GM21619 (cell line): ENCODE measurements at regions not wholly inside any gene's neighbourhood (a gene's known extent, or its start where the extent isn't known, plus 50 kb on each side); places are given as distances from the start of the nearest gene placed in this dataset.
"Not testable (repeated sequence)": the region's sequence is repeated elsewhere in the genome, so short reads cannot be mapped to it uniquely, and the experiment has no call there.

Experiments used
- ATAC-seq: cut with Tn5 transposase; IDR thresholded peaks from one replicate; pipeline ENCODE4 v1.9.1; 2021; ENCODE audit not compliant: unreplicated experiment

DNA sequence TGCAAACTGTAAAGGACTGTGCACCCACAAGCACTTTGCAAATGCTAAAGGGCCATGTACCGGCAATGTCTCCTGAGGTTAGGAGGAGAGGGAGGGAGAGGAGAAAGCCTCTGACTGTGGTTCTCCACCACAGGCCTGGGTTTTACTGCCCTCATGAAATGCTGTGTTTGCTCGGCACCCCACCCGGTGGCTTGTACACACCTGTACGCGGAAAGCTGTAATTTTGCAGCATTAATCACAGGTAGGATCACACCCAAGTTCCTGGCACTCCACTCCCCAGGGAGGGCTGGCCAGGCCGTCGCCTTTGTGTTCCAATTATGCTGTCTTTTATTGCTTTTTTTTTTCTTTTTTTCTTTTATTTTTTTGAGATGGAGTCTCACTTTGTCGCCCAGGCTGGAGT lies 78.5 kb upstream of the MYL10 start:
- ATAC-seq = no peak

GRCh38 chr7:101708223-101708622 lies 79.1 kb upstream of the MYL10 start:
- ATAC-seq = no peak

GRCh38 chr7:101712652-101713051 lies 83.6 kb upstream of the MYL10 start:
- no peak for ATAC-seq

DNA sequence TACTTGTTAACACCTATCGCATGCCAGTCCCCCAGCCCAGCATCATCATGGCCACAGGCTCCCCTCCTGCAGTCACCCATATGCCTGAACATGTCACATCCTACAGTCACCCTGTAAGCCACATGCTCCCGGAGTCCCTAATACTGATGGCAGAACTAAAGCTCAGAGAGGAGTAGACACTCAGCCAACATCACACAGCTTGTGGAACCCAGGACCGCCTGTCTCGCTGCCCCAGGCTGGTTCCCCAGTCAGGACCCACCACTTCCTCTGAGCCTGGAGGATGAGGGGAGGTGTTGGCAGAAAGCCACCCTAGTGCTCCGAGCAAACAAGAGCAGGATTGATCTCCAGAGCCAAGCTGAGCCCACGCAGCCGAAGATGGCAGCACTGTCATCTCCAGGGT lies 85.0 kb upstream of the MYL10 start:
- no peak for ATAC-seq

- no peak for ATAC-seq
Measured at GRCh38 chr7:101717628-101718357, 88.7 kb upstream of the MYL10 start.

DNA sequence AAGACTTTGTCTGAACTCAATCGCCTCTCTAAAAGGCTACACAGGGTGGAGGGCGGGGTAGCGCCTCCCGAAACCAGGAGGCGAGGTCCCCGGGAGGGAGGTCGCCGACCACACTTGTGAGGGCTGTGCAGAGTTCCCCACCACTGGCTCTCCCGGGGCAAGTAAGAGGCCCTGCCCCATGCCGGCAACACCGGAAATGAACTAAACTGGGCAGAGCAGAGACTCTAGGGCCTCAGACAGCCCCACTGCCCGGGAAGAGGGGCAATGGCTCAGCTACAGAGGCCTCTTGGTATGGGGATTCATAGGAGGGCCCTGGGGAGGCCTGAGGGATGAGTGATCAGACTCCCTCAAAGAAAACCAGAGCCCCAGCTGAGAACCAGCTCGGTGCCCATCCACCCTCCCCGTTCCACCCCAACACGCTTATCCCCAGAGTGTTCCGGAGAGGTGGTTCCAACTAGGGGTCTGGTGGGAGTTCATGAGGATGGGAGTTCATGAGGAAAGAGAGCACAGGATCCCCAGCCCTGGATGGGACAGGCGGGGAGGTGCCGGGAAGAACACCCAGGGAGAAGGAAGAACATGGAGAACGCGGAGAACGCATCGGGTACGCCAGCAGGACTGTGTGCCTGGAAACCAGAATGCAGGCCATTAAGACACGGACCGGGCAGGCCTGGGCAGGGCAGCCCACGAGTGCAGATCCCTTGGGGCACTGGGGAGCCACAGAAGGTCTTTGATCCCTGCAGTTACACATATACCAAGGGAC lies 89.4 kb upstream of the MYL10 start:
- ATAC-seq = no peak

DNA sequence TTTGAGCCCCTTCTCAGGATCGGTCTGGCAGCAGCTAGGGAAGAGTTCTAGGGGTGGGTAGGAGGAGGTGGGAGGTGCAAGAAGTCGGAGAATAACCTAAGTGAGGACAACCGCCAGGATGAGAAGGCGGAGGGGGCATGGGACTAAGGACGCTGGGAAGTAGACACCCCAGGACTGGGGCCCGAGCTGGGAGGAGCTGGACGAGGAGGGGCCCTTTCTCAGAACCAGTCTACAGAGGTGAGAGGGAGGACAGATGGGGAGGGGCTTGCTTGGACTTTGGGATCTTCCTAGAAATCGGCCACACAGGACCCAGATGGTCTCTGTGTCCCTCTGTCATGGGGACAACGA lies 90.0 kb upstream of the MYL10 start:
- ATAC-seq = no peak

DNA sequence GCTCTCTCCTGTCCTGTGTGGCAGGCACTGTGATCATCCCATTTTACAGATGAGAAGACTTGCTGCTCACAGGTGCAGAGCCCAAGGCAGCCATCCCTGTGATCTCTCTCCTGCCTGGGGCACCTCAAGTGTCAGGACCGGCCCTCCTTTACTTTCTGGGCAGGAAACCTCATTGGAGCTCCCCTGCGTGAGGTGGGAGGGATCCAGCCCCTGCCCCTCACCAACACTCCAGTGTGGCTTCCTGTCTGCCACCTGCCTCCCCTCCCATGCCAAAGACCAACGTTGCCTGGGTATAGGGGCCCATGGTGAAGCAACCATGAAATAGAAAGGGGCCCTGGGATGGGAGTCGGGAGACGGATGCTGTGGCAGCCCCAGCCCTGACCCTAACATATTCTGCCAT lies 91.2 kb upstream of the MYL10 start:
- ATAC-seq = no peak

DNA sequence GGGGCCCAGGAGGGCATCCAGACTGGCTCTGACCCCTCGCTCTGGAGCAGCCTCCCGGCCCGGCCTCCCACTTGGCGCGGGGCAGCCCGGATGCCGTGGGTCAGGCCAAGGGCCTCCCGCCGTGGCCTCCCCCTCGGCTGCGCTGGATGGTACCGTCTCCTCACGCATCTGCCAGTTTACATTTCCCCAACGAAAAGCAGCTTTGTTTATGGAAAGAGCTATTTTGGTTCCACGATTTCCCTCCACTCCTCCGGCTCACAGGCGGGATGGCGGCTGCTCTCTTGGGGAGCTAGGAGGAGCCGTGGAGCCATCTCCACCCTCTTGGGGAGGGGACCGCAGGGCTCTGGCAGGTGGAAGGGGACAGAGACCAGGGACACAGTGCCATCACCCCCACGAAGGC lies 93.2 kb upstream of the MYL10 start:
- ATAC-seq = no peak

GRCh38 chr7:101723835-101724234 lies 93.6 kb upstream of the CUX1 start:
- ATAC-seq = no peak

- ATAC-seq = no peak
Measured at GRCh38 chr7:101724957-101725356, 92.5 kb upstream of the CUX1 start.

DNA sequence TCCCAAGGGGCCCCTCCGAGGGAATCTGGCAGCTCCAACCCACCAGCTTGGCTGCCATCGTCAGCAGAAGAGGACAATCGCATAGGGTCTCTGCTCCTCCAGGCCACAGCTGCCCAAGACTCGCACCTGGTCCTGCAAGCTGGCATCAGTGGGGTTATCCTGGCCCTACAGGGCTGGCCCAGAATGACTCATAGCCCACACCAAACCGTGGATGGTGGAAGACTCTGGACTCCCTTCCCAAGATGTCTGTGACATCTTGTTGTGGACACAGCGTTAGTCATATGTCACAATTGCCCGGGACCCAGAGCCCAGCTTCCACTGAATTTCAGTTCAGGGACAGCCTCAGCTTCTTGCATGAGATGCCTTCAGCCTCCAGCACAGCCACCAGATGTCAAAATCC lies 91.5 kb upstream of the CUX1 start:
- no peak for ATAC-seq

GRCh38 chr7:101727184-101727583 lies 90.2 kb upstream of the CUX1 start:
- ATAC-seq = no peak

DNA sequence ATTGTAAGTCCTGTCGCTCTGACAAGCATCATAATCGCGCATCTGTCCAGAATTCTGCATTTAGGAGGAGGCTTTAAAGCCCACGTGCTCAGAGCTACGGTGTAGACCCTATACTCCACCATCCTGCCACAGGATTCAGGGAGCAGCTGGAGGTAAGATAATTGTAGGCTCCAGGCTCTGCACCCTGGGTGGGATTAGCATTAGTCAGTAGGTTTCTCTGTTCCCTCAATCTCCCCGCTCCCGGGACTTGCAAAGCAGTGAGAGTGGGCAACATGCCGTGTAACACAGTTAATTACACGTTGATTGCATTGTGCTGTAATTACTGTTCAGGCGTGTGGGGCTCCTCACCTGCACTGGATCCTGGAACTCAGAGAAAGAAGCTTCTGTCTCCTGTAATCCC lies 89.3 kb upstream of the CUX1 start:
- no peak for ATAC-seq

DNA sequence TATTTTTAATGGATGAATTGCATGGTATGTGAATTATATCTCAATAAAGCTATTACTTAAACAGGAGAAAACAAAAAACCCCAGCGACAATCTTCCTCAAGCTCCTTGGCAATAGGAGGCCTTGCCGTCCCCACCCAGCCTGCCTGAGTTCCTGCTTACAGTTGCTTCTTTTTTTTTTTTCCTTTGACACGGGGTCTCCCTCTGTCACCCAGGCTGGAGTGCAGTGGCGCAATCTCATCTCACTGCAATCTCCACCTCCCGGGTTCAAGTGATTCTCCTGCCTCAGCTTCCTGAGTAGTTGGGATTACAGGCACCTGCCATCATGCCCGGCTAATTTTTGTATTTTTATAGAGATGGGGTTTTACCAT lies 88.6 kb upstream of the CUX1 start:
- not testable (repeated sequence) for ATAC-seq

- no peak for ATAC-seq
Measured at GRCh38 chr7:101729241-101729883, 88.1 kb upstream of the CUX1 start.

DNA sequence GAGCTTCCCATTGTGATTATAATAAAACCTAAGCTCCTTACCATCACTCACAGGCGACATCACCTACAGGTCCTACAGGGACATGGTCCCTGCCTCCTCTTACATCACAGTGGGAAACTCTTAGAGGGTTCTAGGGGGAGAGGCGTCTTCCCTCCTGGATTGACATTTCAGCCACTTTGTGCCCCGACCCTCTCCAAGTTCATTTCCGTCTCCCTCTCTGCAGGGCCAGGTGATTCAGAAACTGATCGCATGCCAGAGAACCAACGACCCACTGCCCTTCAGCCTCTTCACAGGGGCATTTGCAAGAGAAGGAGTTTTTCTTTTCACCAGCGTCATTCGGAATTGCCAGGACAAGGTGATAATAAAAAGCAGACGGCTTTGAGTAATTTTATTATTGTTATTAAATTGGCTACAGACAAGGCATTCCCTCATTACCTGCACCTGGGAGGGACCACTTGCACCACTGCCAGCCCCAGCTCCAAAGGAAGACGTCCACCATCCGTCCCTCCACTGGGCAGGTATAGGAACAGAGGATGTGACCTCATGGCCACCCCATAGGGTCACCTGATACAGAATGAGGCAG lies 85.8 kb upstream of the CUX1 start:
- no peak for ATAC-seq

DNA sequence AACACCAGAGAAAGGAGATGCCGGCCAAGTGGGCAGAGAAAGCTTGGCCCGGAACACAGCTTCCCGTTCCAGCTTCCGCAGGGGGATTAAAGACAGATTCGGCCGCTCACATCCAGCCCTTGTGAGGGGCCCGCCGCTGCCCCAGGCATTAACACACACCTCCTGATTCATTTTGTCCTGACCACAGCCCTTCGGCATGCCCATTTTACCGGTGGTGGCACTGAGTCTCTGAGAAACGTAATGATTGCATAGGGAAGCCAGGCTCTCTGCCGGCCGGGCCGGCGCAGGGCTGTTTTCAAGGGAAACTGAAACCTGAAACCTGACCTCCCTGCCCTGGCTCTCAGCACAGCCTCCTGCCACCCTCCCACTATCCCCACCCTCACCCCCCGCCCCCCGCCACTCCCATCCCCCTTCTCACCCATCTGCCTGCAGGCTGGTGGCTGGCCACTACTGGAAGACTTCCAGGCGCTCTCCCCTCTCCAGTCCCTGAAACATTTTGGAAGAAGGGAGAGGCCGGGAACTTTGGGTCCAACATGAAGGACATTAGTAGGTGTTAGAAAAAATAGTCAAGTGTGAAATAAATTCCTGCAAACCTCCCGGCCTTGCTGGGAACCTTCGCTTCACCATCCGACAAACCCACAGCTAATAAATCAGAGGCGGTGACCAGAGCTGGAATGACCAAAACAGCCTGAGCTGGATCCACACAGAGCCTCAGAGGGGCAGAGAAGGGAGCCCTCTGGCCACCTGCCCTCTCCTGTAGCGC lies 83.5 kb upstream of the CUX1 start:
- ATAC-seq = no peak

DNA sequence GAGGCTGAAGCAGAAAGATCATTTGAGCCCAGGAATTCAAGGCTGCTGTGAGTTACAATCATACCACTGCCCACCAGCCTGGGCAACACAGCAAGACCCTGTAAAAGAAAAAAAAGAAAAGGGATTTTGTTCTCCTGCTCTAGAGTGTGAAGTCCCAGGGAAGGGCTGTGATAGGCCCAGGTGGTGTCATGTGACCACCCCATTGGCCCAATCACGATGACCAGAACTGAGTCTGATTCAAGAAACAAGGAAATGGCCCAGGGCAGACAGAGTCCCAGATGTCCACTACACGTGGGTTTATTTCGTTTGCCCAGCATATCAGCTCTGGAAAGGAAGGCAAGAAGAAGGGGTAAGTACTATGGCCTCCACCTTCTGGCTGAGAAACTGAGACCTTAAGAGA lies 81.3 kb upstream of the CUX1 start:
- no peak for ATAC-seq

DNA sequence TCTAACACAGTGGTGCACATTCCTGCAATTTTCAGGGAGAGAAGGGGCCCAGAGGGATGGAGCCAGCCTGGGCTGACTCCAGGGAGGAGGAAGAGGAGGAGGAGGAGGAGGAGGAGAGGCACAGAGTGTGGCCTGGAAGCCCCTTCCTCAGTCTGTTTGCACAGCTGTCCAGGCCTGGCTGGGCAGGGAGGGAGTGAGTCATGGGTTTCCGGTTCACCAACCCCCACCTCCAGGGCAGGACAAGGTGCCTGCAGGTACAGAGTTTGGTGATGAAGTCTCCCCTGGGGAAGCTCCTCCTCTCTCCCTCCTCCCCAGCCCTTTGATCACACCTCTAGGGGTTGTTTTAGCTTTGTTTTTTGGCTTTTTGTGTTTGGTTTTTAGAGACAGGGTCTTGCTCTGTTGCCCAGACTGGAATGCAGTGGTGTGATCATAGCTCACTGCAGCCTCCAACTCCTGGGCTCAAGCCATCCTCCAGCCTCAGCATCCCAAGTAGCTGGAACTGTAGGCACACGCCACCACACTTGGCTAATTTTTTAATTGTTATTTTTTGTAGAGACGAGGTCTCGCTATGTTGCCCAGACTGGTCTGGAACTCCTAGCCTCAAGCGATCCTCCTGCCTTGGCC lies 77.5 kb upstream of the CUX1 start:
- ATAC-seq = no peak
